ENCODE measurements at regions not wholly inside any gene's neighbourhood (a gene's known extent, or its start where the extent isn't known, plus 50 kb on each side); places are given as distances from the start of the nearest gene placed in this dataset.

GRCh38 chr5:63820577-63820976 is 141.7 kb downstream of the HTR1A start:
- H3K36me3 ChIP-seq: no peaks in the 10 kb centered on the region
- no peak for DNase-seq (ENCODE audit: low spot score in 2 of 2)
- no peaks in the 10 kb centered on the region for H3K4me1 ChIP-seq
- H3K4me3 ChIP-seq: no peak overlapping the region
- H3K27me3 ChIP-seq: no peaks in the 10 kb centered on the region
- TF ChIP-seq CTCF (IDR thresholded peaks at IDR 0.05) (no peak), POLR2A (IDR thresholded peaks at IDR 0.05) (no peak), EP300 (IDR thresholded peaks at IDR 0.05) (no peak), POLR2AphosphoS5 (IDR thresholded peaks at IDR 0.05) (no peak)
- no peak overlapping the region for H3K27ac ChIP-seq
- 5% methylated on average over 3 of the region's 3 CpGs for WGBS
- H3K9me3 ChIP-seq: peaks cover 4% of the 10 kb centered on the region

GRCh38 chr5:63812693-63813092 is 149.6 kb downstream of the HTR1A start:
- no peak for DNase-seq (ENCODE audit: low spot score in 2 of 2)
- H3K9me3 ChIP-seq: peaks cover 16% of the 10 kb centered on the region
- TF ChIP-seq EP300 (IDR thresholded peaks at IDR 0.05) (no peak), POLR2A (IDR thresholded peaks at IDR 0.05) (no peak), POLR2AphosphoS5 (IDR thresholded peaks at IDR 0.05) (no peak), CTCF (IDR thresholded peaks at IDR 0.05) (no peak)
- no peak overlapping the region for H3K4me3 ChIP-seq
- WGBS: 86% methylated on average over 3 of the region's 3 CpGs
- H3K27ac ChIP-seq: no peak overlapping the region
- H3K36me3 ChIP-seq: no peaks in the 10 kb centered on the region
- no peaks in the 10 kb centered on the region for H3K27me3 ChIP-seq
- no peaks in the 10 kb centered on the region for H3K4me1 ChIP-seq

- TF ChIP-seq POLR2A (IDR thresholded peaks at IDR 0.05) (no peak), POLR2AphosphoS5 (IDR thresholded peaks at IDR 0.05) (no peak), EP300 (IDR thresholded peaks at IDR 0.05) (no peak), CTCF (IDR thresholded peaks at IDR 0.05) (no peak)
- WGBS: 76% methylated on average over 2 of the region's 2 CpGs
- Histone ChIP-seq H3K4me1 (no peaks in the 10 kb centered on the region), H3K27me3 (no peaks in the 10 kb centered on the region), H3K4me3 (no peak overlapping the region), H3K9me3 (peaks cover 16% of the 10 kb centered on the region), H3K27ac (no peak overlapping the region), H3K36me3 (no peaks in the 10 kb centered on the region)
- no peak for DNase-seq (ENCODE audit: low spot score in 2 of 2)
Measured at GRCh38 chr5:63811961-63812360, 150.3 kb downstream of the HTR1A start.

GRCh38 chr5:63811286-63811685 is 151.0 kb downstream of the HTR1A start:
- Histone ChIP-seq H3K27ac (no peak overlapping the region), H3K4me1 (no peaks in the 10 kb centered on the region), H3K36me3 (no peaks in the 10 kb centered on the region), H3K4me3 (no peak overlapping the region), H3K27me3 (no peaks in the 10 kb centered on the region), H3K9me3 (peaks cover 14% of the 10 kb centered on the region)
- no peak for DNase-seq (ENCODE audit: low spot score in 2 of 2)
- TF ChIP-seq CTCF (IDR thresholded peaks at IDR 0.05): no peak
- TF ChIP-seq EP300 (IDR thresholded peaks at IDR 0.05): no peak
- TF ChIP-seq POLR2AphosphoS5 (IDR thresholded peaks at IDR 0.05): no peak
- TF ChIP-seq POLR2A (IDR thresholded peaks at IDR 0.05): no peak
- 57% methylated on average over 2 of the region's 2 CpGs for WGBS

GRCh38 chr5:63805151-63805550 is 157.1 kb downstream of the HTR1A start:
- no peak for DNase-seq (ENCODE audit: low spot score in 2 of 2)
- WGBS: 70% methylated on average over 1 of the region's 1 CpG
- TF ChIP-seq CTCF (IDR thresholded peaks at IDR 0.05) (no peak), POLR2AphosphoS5 (IDR thresholded peaks at IDR 0.05) (no peak), POLR2A (IDR thresholded peaks at IDR 0.05) (no peak), EP300 (IDR thresholded peaks at IDR 0.05) (no peak)

More at GRCh38 chr5:63805151-63805550, 157.1 kb downstream of the HTR1A start:
- H3K27me3 ChIP-seq: no peaks in the 10 kb centered on the region
- H3K36me3 ChIP-seq: no peaks in the 10 kb centered on the region
- H3K27ac ChIP-seq: no peak overlapping the region
- H3K9me3 ChIP-seq: no peaks in the 10 kb centered on the region
- no peaks in the 10 kb centered on the region for H3K4me1 ChIP-seq
- no peak overlapping the region for H3K4me3 ChIP-seq

All from suprapubic skin (tissue), 4 donors.